WTC11 (cell line): ENCODE measurements at regions not wholly inside any gene's neighbourhood (a gene's known extent, or its start where the extent isn't known, plus 50 kb on each side); places are given as distances from the start of the nearest gene placed in this dataset.

Source experiments
- ATAC-seq: fragments of 200-7000 bp; cut with Tn5 transposase; 2 replicates; pipeline ENCODE4 v1.10.0; 2021; ENCODE audit warnings: mild to moderate bottlenecking, moderate library complexity
- CTCF ChIA-PET: fragments of 300-600 bp; sonication (Branson Sonifier 250); formaldehyde crosslinking; loops from one replicate; lab custom pipeline; 2021; ENCODE audit warnings: antibody characterized with exemption; lab: Charles Lee
- POLR2A ChIA-PET: fragments of 350-600 bp; sonication (Branson Sonifier 250); formaldehyde crosslinking; loops from one replicate; lab custom pipeline; 2021; ENCODE audit warnings: antibody characterized with exemption; lab: Charles Lee
- DNase-seq: peaks from one replicate; pipeline ENCODE4 v3.0.0; 2021; ENCODE audit warnings: low spot score
- H3K27ac Mint-ChIP-seq: 2 replicates; pipeline ENCODE4 v1.8.0; 2021; ENCODE audit warnings: mixed read lengths
- H3K27me3 Mint-ChIP-seq: 2 replicates; pipeline ENCODE4 v1.8.0; 2021; ENCODE audit warnings: low read depth, mild to moderate bottlenecking, moderate library complexity, mixed read lengths
- H3K36me3 Mint-ChIP-seq: 2 replicates; pipeline ENCODE4 v1.8.0; 2021; ENCODE audit warnings: mixed read lengths
- H3K4me1 Mint-ChIP-seq: 2 replicates; pipeline ENCODE4 v1.8.0; 2022; ENCODE audit warnings: mixed read lengths
- H3K4me3 Mint-ChIP-seq: 2 replicates; pipeline ENCODE4 v1.8.0; 2021; ENCODE audit warnings: mild to moderate bottlenecking, moderate library complexity, mixed read lengths
- H3K9me3 Mint-ChIP-seq: 2 replicates; pipeline ENCODE4 v1.8.0; 2021; ENCODE audit warnings: mixed read lengths
- ATF1 ChIP-seq: sonication (generic); formaldehyde crosslinking; IDR thresholded peaks from 2 replicates; pipeline ENCODE4 v1.8.1; 2023; ENCODE audit warnings: mild to moderate bottlenecking, moderate library complexity, missing genetic modification reagents
- CREM ChIP-seq: sonication (generic); formaldehyde crosslinking; IDR thresholded peaks from 2 replicates; pipeline ENCODE4 v1.8.1; 2022; ENCODE audit warnings: mild to moderate bottlenecking, missing genetic modification reagents, moderate library complexity
- ELF4 ChIP-seq: sonication (generic); formaldehyde crosslinking; IDR thresholded peaks from 2 replicates; pipeline ENCODE4 v1.8.1; 2022; ENCODE audit warnings: low read depth, mild to moderate bottlenecking, moderate library complexity, missing genetic modification reagents
- EMX1 ChIP-seq: fragments of 250-450 bp; sonication (Bioruptor Pico); IDR thresholded peaks from 2 replicates; pipeline ENCODE4 v1.8.0; 2021; ENCODE audit warnings: mild to moderate bottlenecking
- GRHL2 ChIP-seq: fragments of 250-450 bp; sonication (Bioruptor Pico); IDR thresholded peaks from 2 replicates; pipeline ENCODE4 v1.8.0; 2022; ENCODE audit warnings: mild to moderate bottlenecking, moderate library complexity; ENCODE audit not compliant: insufficient replicate concordance, severe bottlenecking
- HMGA2 ChIP-seq: fragments of 250-450 bp; sonication (Bioruptor Pico); IDR thresholded peaks from 2 replicates; pipeline ENCODE4 v1.4.0; 2021; ENCODE audit warnings: mild to moderate bottlenecking, moderate library complexity
- JUN ChIP-seq: sonication (generic); formaldehyde crosslinking; IDR thresholded peaks from 2 replicates; pipeline ENCODE4 v1.8.0; 2023; ENCODE audit warnings: mild to moderate bottlenecking, missing genetic modification reagents
- NFATC4 ChIP-seq: fragments of 250-450 bp; sonication (Bioruptor Pico); IDR thresholded peaks from 2 replicates; pipeline ENCODE4 v1.9.0; 2021; ENCODE audit warnings: mild to moderate bottlenecking
- NFE2L1 ChIP-seq: sonication (generic); formaldehyde crosslinking; IDR thresholded peaks from 2 replicates; pipeline ENCODE4 v1.8.1; 2023; ENCODE audit warnings: missing genetic modification reagents
- NR3C1 ChIP-seq: sonication (generic); formaldehyde crosslinking; conservative IDR thresholded peaks from 2 replicates; pipeline ENCODE4 v1.8.1; 2023; ENCODE audit warnings: low read depth, mild to moderate bottlenecking, missing genetic modification reagents
- RORB ChIP-seq: fragments of 250-450 bp; sonication (Bioruptor Pico); IDR thresholded peaks from 2 replicates; pipeline ENCODE4 v1.9.0; 2021; ENCODE audit warnings: mild to moderate bottlenecking
- SOX15 ChIP-seq: fragments of 250-450 bp; sonication (Bioruptor Pico); IDR thresholded peaks from 2 replicates; pipeline ENCODE4 v1.9.0; 2021; ENCODE audit warnings: mild to moderate bottlenecking
- ZNF219 ChIP-seq: sonication (generic); formaldehyde crosslinking; IDR thresholded peaks from 2 replicates; pipeline ENCODE4 v1.8.0; 2023; ENCODE audit warnings: missing genetic modification reagents, mild to moderate bottlenecking, borderline replicate concordance
- ZNF232 ChIP-seq: sonication (generic); formaldehyde crosslinking; IDR thresholded peaks from 2 replicates; pipeline ENCODE4 v1.8.0; 2022; ENCODE audit warnings: mild to moderate bottlenecking, missing genetic modification reagents
- ZNF263 ChIP-seq: sonication (generic); formaldehyde crosslinking; IDR thresholded peaks from 2 replicates; pipeline ENCODE4 v1.8.1; 2022; ENCODE audit warnings: low read depth, mild to moderate bottlenecking, moderate library complexity, missing genetic modification reagents
- ZNF671 ChIP-seq: fragments of 250-450 bp; sonication (Bioruptor Pico); IDR thresholded peaks from 2 replicates; pipeline ENCODE4 v1.8.0; 2021; ENCODE audit warnings: mild to moderate bottlenecking
- TF ChIP-seq, protein P1 (sequence below): sonication (generic); formaldehyde crosslinking; IDR thresholded peaks from 2 replicates; pipeline ENCODE4 v1.8.1; 2023; ENCODE audit warnings: mild to moderate bottlenecking, moderate library complexity, missing genetic modification reagents
- TF ChIP-seq, protein P2 (sequence below): sonication (generic); formaldehyde crosslinking; conservative IDR thresholded peaks from 2 replicates; pipeline ENCODE4 v1.8.1; 2022; ENCODE audit warnings: mild to moderate bottlenecking, missing genetic modification reagents
- TF ChIP-seq, protein P3 (sequence below): sonication (generic); formaldehyde crosslinking; IDR thresholded peaks from 2 replicates; pipeline ENCODE4 v1.8.0; 2023; ENCODE audit warnings: missing genetic modification reagents
- TF ChIP-seq, protein P4 (sequence below): sonication (generic); formaldehyde crosslinking; IDR thresholded peaks from 2 replicates; pipeline ENCODE4 v1.8.0; 2022; ENCODE audit warnings: mild to moderate bottlenecking, missing genetic modification reagents
- TF ChIP-seq, protein P5 (sequence below): sonication (generic); formaldehyde crosslinking; IDR thresholded peaks from 2 replicates; pipeline ENCODE4 v1.8.1; 2022; ENCODE audit warnings: mild to moderate bottlenecking, moderate library complexity, missing genetic modification reagents
- TF ChIP-seq, protein P6 (sequence below): sonication (generic); formaldehyde crosslinking; IDR thresholded peaks from 2 replicates; pipeline ENCODE4 v1.8.1; 2023; ENCODE audit warnings: mild to moderate bottlenecking, missing genetic modification reagents, moderate library complexity
- TF ChIP-seq, protein P7 (sequence below): sonication (generic); formaldehyde crosslinking; conservative IDR thresholded peaks from 2 replicates; pipeline ENCODE4 v1.8.1; 2023; ENCODE audit warnings: mild to moderate bottlenecking, low read depth, missing genetic modification reagents, moderate library complexity

DNA sequence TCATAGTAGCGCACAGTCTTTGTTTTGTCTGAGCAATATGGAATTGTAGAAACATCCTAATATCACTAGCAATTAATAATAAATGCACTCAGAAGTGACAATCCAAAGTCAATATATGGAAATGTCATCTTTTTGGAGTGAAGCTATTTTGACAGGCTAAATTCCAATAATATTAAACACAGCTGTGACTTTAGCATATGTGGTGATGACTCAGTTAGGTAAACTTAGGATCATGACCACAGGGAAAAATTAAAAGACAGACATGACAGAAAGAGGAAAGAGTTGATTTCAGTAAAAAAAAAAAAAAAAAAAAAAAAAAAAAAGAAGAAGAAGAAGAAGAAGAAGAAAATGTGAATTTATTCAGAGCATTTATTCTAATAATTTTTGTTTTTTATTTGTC is 1165.7 kb downstream of the NLGN4Y start:
- H3K4me3 Mint-ChIP-seq: no peak overlapping the region
- ChIA-PET CTCF (no interaction called here), POLR2A (no interaction called here)
- ATAC-seq (no peak), DNase-seq (no peak)
- H3K27ac Mint-ChIP-seq: no peak overlapping the region
- H3K4me1 Mint-ChIP-seq: peaks cover 29% of the 10 kb centered on the region
- peaks cover 9% of the 10 kb centered on the region; the same call in 1 of the 2 replicates for H3K9me3 Mint-ChIP-seq
- H3K36me3 Mint-ChIP-seq: no peaks in the 10 kb centered on the region
- no peaks in the 10 kb centered on the region; the same call in 1 of the 2 replicates for H3K27me3 Mint-ChIP-seq
- TF ChIP-seq NFATC4 (no peak), ZNF671 (CRISPR knock-in tag) (no peak), ZNF219 (CRISPR knock-in tag) (no peak), GRHL2 (CRISPR knock-in tag) (no peak), NFE2L1 (CRISPR knock-in tag) (no peak), CREM (CRISPR knock-in tag) (no peak), ATF1 (CRISPR knock-in tag) (no peak), SOX15 (CRISPR knock-in tag) (no peak), ZNF232 (CRISPR knock-in tag) (no peak)
- TF ChIP-seq, protein P1, sequence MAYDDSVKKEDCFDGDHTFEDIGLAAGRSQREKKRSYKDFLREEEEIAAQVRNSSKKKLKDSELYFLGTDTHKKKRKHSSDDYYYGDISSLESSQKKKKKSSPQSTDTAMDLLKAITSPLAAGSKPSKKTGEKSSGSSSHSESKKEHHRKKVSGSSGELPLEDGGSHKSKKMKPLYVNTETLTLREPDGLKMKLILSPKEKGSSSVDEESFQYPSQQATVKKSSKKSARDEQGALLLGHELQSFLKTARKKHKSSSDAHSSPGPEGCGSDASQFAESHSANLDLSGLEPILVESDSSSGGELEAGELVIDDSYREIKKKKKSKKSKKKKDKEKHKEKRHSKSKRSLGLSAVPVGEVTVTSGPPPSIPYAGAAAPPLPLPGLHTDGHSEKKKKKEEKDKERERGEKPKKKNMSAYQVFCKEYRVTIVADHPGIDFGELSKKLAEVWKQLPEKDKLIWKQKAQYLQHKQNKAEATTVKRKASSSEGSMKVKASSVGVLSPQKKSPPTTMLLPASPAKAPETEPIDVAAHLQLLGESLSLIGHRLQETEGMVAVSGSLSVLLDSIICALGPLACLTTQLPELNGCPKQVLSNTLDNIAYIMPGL: no peak
- TF ChIP-seq, protein P2, sequence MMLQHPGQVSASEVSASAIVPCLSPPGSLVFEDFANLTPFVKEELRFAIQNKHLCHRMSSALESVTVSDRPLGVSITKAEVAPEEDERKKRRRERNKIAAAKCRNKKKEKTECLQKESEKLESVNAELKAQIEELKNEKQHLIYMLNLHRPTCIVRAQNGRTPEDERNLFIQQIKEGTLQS (CRISPR knock-in tag): no peak
- TF ChIP-seq, protein P3, sequence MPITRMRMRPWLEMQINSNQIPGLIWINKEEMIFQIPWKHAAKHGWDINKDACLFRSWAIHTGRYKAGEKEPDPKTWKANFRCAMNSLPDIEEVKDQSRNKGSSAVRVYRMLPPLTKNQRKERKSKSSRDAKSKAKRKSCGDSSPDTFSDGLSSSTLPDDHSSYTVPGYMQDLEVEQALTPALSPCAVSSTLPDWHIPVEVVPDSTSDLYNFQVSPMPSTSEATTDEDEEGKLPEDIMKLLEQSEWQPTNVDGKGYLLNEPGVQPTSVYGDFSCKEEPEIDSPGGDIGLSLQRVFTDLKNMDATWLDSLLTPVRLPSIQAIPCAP (CRISPR knock-in tag): no peak
- TF ChIP-seq, protein P4, sequence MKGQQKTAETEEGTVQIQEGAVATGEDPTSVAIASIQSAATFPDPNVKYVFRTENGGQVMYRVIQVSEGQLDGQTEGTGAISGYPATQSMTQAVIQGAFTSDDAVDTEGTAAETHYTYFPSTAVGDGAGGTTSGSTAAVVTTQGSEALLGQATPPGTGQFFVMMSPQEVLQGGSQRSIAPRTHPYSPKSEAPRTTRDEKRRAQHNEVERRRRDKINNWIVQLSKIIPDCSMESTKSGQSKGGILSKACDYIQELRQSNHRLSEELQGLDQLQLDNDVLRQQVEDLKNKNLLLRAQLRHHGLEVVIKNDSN (CRISPR knock-in tag): no peak
- TF ChIP-seq, protein P5, sequence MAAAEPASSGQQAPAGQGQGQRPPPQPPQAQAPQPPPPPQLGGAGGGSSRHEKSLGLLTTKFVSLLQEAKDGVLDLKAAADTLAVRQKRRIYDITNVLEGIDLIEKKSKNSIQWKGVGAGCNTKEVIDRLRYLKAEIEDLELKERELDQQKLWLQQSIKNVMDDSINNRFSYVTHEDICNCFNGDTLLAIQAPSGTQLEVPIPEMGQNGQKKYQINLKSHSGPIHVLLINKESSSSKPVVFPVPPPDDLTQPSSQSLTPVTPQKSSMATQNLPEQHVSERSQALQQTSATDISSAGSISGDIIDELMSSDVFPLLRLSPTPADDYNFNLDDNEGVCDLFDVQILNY: no peak

DNA sequence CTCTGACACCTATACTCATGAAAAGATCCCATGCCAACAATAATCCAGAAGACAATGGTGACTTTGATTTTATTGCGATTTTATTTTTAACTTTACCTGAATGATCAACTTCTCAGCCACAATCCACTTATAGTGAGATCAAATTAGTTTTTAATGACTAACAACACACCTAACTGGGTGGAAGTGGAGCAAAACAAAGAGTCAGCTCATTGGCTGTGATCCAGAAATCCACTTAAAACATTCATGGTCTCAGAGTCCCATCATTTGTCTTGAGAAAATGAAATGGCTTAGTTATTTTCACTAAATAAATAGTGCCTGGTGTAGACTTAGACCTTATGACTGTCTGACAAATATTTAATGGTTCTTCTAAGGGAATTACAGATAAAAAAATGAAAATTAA is 1177.8 kb downstream of the NLGN4Y start:
- H3K36me3 Mint-ChIP-seq: peaks cover 2% of the 10 kb centered on the region; the same call in 1 of the 2 replicates
- no peak for ATAC-seq
- H3K9me3 Mint-ChIP-seq: 0 out of 2 replicates have a peak, but pooled peaks cover 5% of the 10 kb centered on the region
- ChIA-PET CTCF (no interaction called here), POLR2A (no interaction called here)
- H3K4me3 Mint-ChIP-seq: no peak overlapping the region
- no peaks in the 10 kb centered on the region for H3K27me3 Mint-ChIP-seq
- peaks cover 11% of the 10 kb centered on the region for H3K4me1 Mint-ChIP-seq
- TF ChIP-seq, protein P6, sequence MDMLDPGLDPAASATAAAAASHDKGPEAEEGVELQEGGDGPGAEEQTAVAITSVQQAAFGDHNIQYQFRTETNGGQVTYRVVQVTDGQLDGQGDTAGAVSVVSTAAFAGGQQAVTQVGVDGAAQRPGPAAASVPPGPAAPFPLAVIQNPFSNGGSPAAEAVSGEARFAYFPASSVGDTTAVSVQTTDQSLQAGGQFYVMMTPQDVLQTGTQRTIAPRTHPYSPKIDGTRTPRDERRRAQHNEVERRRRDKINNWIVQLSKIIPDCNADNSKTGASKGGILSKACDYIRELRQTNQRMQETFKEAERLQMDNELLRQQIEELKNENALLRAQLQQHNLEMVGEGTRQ (CRISPR knock-in tag): no peak
- no peak for TF ChIP-seq NR3C1 (CRISPR knock-in tag)
- no peak for TF ChIP-seq EMX1
- no peak for DNase-seq
- H3K27ac Mint-ChIP-seq: no peak overlapping the region

DNA sequence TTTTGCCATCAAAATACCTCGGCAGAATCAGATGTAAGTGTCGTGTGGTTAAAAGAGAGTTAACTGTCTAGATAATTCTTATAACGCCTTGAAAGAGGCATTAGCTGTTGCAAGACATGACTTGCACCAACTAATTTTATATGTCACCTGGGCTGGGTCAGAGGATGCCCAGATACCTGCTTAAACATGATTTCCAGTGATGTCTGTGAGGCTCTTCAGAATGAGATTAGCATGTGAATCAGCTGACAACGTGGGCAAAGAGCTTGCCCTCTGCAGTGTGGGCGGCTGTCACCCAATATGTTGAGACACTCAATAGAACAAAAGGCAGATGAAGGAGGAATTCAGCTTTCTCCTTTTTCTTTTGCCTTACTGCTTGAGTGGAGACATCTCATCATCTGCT is 1180.6 kb downstream of the NLGN4Y start:
- Mint-ChIP-seq H3K4me1 (peaks cover 11% of the 10 kb centered on the region), H3K9me3 (0 out of 2 replicates have a peak, but pooled peaks cover 5% of the 10 kb centered on the region), H3K36me3 (peaks cover 2% of the 10 kb centered on the region; the same call in 1 of the 2 replicates), H3K27me3 (no peaks in the 10 kb centered on the region), H3K27ac (no peak overlapping the region), H3K4me3 (no peak overlapping the region)
- POLR2A ChIA-PET: no interaction called here
- DNase-seq (no peak), ATAC-seq (no peak)
- CTCF ChIA-PET: no interaction called here
- TF ChIP-seq, protein P3 (CRISPR knock-in tag): no peak
- TF ChIP-seq NFATC4: no peak
- TF ChIP-seq HMGA2: no peak
- TF ChIP-seq ZNF263 (CRISPR knock-in tag): no peak
- TF ChIP-seq ELF4: no peak
- TF ChIP-seq, protein P7, sequence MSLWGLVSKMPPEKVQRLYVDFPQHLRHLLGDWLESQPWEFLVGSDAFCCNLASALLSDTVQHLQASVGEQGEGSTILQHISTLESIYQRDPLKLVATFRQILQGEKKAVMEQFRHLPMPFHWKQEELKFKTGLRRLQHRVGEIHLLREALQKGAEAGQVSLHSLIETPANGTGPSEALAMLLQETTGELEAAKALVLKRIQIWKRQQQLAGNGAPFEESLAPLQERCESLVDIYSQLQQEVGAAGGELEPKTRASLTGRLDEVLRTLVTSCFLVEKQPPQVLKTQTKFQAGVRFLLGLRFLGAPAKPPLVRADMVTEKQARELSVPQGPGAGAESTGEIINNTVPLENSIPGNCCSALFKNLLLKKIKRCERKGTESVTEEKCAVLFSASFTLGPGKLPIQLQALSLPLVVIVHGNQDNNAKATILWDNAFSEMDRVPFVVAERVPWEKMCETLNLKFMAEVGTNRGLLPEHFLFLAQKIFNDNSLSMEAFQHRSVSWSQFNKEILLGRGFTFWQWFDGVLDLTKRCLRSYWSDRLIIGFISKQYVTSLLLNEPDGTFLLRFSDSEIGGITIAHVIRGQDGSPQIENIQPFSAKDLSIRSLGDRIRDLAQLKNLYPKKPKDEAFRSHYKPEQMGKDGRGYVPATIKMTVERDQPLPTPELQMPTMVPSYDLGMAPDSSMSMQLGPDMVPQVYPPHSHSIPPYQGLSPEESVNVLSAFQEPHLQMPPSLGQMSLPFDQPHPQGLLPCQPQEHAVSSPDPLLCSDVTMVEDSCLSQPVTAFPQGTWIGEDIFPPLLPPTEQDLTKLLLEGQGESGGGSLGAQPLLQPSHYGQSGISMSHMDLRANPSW (CRISPR knock-in tag): no peak
- TF ChIP-seq NR3C1 (CRISPR knock-in tag): no peak
- no peak for TF ChIP-seq JUN (CRISPR knock-in tag)
- no peak for TF ChIP-seq NFE2L1 (CRISPR knock-in tag)
- TF ChIP-seq RORB (CRISPR knock-in tag): no peak
